ELF-1 (cell line): ENCODE measurements at regions not wholly inside any gene's neighbourhood (a gene's known extent, or its start where the extent isn't known, plus 50 kb on each side); places are given as distances from the start of the nearest gene placed in this dataset.
"Not testable (repeated sequence)": the region's sequence is repeated elsewhere in the genome, so short reads cannot be mapped to it uniquely, and the experiment has no call there.

ENCODE experiments used
- DNase-seq: peaks from one replicate; pipeline ENCODE4 v3.0.0-alpha.2; 2016; ENCODE audit warnings: low read depth, low spot score

GRCh38 chr9:29212397-29213387 lies 1639.4 kb upstream of the C9orf72 start:
- peak; percentile 38 for DNase-seq

GRCh38 chr9:29213417-29214153 lies 1640.3 kb upstream of the C9orf72 start, which contains the start of gene LINGO2:
Gene LINGO2 (minus strand): TSS chr9:29213601.
- peak; percentile 77 for DNase-seq

- DNase-seq: peak; percentile 86
These were observed 1640.9 kb upstream of the C9orf72 start for GRCh38 chr9:29214154-29214689.

- DNase-seq: peak; percentile 33
These were observed 1641.5 kb upstream of the C9orf72 start for GRCh38 chr9:29214690-29215253.

GRCh38 chr9:29217966-29218365 lies 1644.7 kb upstream of the C9orf72 start:
- DNase-seq: no peak

GRCh38 chr9:29220596-29221251 lies 1647.4 kb upstream of the C9orf72 start:
- DNase-seq: no peak

GRCh38 chr9:29228558-29228957 lies 1655.3 kb upstream of the C9orf72 start:
- DNase-seq: no peak

- no peak for DNase-seq
These were observed 1657.7 kb upstream of the C9orf72 start for GRCh38 chr9:29230931-29231330.

GRCh38 chr9:29233193-29233592 lies 1659.9 kb upstream of the C9orf72 start:
- DNase-seq: no peak

GRCh38 chr9:29241320-29241719 lies 1668.0 kb upstream of the C9orf72 start:
- DNase-seq: no peak

GRCh38 chr9:29245351-29245750 lies 1672.1 kb upstream of the C9orf72 start:
- DNase-seq: no peak

- DNase-seq: not testable (repeated sequence)
These were observed 1697.1 kb upstream of the C9orf72 start for GRCh38 chr9:29270400-29270799.

- DNase-seq: no peak
These were observed 1708.8 kb upstream of the C9orf72 start for GRCh38 chr9:29282121-29282520.

GRCh38 chr9:29285818-29286217 lies 1712.5 kb upstream of the C9orf72 start:
- DNase-seq: peak; percentile 7

- DNase-seq: no peak
These were observed 1716.1 kb upstream of the C9orf72 start for GRCh38 chr9:29289365-29289764.

GRCh38 chr9:29290516-29290915 lies 1717.2 kb upstream of the C9orf72 start:
- DNase-seq: no peak

GRCh38 chr9:29297592-29297991 lies 1724.3 kb upstream of the C9orf72 start:
- DNase-seq: no peak

GRCh38 chr9:29311221-29311620 lies 1737.9 kb upstream of the C9orf72 start:
- no peak for DNase-seq

GRCh38 chr9:29312327-29312726 lies 1739.0 kb upstream of the C9orf72 start:
- no peak for DNase-seq

- no peak for DNase-seq
These were observed 1746.6 kb upstream of the C9orf72 start for GRCh38 chr9:29319736-29320513.

GRCh38 chr9:29322240-29322639 lies 1749.0 kb upstream of the C9orf72 start:
- DNase-seq: no peak
